ENCODE measurements at regions not wholly inside any gene's neighbourhood (a gene's known extent, or its start where the extent isn't known, plus 50 kb on each side); places are given as distances from the start of the nearest gene placed in this dataset.
"Not testable (repeated sequence)": the region's sequence is repeated elsewhere in the genome, so short reads cannot be mapped to it uniquely, and the experiment has no call there.

DNA sequence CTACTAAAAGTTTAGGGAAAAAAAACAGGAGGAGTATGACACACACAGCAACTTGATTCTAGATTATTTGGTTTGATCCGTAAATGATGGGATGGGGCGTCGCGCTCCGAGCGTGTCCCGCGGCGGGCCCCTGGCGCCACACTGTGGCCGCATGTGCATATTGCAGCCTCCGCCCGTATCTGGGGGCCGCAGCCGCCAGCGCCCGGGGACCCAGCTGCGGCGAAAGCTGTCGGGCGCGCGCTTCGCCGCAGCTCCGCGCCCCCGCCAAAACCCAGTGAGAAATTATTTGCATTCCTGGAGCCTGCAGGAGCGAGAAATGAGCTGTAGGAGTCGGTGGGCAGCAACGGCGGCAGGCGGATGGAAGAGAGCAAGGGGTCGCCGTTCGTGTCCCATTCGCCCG, 87.3 kb downstream of the FAM72C start:
- peak in 2 of 3 experiments; percentile 4 to 21; a peak in 1 of 6 replicates for TF ChIP-seq CTCF (IDR thresholded peaks at IDR 0.05 in 2 of 3, conservative IDR thresholded peaks at IDR 0.05 in 1 of 3; ENCODE audit: borderline replicate concordance in 1 of 3, insufficient read depth in 1 of 3, low read depth in 2 of 3, low read length in 2 of 3)
- TF ChIP-seq POLR2A (IDR thresholded peaks at IDR 0.05; ENCODE audit: borderline replicate concordance, extremely low read depth, insufficient read depth, insufficient read length); TCF7L2 (IDR thresholded peaks at IDR 0.05; ENCODE audit: borderline replicate concordance, extremely low read depth, insufficient read depth, insufficient read length); POLR2AphosphoS5 (IDR thresholded peaks at IDR 0.05; ENCODE audit: low read depth, low read length); SP1 (IDR thresholded peaks at IDR 0.05; ENCODE audit: low read depth); YY1 (IDR thresholded peaks at IDR 0.05; ENCODE audit: extremely low read depth, insufficient replicate concordance, low read depth, low read length); EZH2 (IDR thresholded peaks at IDR 0.05); JUND (IDR thresholded peaks at IDR 0.05); EGR1 (IDR thresholded peaks at IDR 0.05; ENCODE audit: low read depth); ZNF274 (IDR thresholded peaks at IDR 0.05; ENCODE audit: low read depth, low read length); FOSL1 (IDR thresholded peaks at IDR 0.05; ENCODE audit: low read depth); SRF (IDR thresholded peaks at IDR 0.05; ENCODE audit: low read depth); ELF1 (IDR thresholded peaks at IDR 0.05; ENCODE audit: borderline replicate concordance, low read depth): not testable (repeated sequence)
- TF ChIP-seq, protein P1, sequence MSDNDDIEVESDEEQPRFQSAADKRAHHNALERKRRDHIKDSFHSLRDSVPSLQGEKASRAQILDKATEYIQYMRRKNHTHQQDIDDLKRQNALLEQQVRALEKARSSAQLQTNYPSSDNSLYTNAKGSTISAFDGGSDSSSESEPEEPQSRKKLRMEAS (IDR thresholded peaks at IDR 0.05), result not testable (repeated sequence)

Data from HCT116 (cell line).